SK-N-SH (cell line): ENCODE measurements at regions not wholly inside any gene's neighbourhood (a gene's known extent, or its start where the extent isn't known, plus 50 kb on each side); places are given as distances from the start of the nearest gene placed in this dataset.

Source experiments
- EP300 ChIP-seq, 2 experiments: IDR thresholded peaks; 2 replicates each; pipeline versions ENCODE4 v1.4.0 to v1.6.1; 2012; ENCODE audit warnings: borderline replicate concordance in 1 of 2, low read depth in 1 of 2, low read length in 1 of 2
- FOXJ3 ChIP-seq: sonication (generic); formaldehyde crosslinking; IDR thresholded peaks from 2 replicates; pipeline ENCODE4 v1.5.1; 2020; ENCODE audit warnings: mild to moderate bottlenecking, missing genetic modification reagents
- POLR2AphosphoS5 ChIP-seq: IDR thresholded peaks from 2 replicates; pipeline ENCODE4 v1.6.1; 2012; ENCODE audit warnings: low read depth, low read length
- SMC3 ChIP-seq: IDR thresholded peaks from 2 replicates; pipeline ENCODE4 v1.6.1; 2012; ENCODE audit warnings: low read depth, low read length, improper control_type of control experiment
- TAF1 ChIP-seq: IDR thresholded peaks from 2 replicates; pipeline ENCODE4 v1.6.1; 2012; ENCODE audit warnings: low read depth, mild to moderate bottlenecking, low read length, moderate library complexity, borderline replicate concordance
- YY1 ChIP-seq: IDR thresholded peaks from 2 replicates; pipeline ENCODE4 v1.4.0; 2012; ENCODE audit warnings: low read depth, mild to moderate bottlenecking
- TF ChIP-seq, protein P1 (sequence below): fragments of 200-600 bp; sonication (generic); IDR thresholded peaks from 2 replicates; pipeline ENCODE4 v1.6.1; 2017; ENCODE audit warnings: antibody characterized with exemption, mild to moderate bottlenecking, moderate library complexity
- TF ChIP-seq, protein P2 (sequence below): IDR thresholded peaks from 2 replicates; pipeline ENCODE4 v1.4.0; 2012; ENCODE audit warnings: low read depth, borderline replicate concordance

GRCh38 chr3:30129765-30130164 is 476.6 kb upstream of the TGFBR2 start:
- TF ChIP-seq TAF1 (no peak), SMC3 (no peak), FOXJ3 (CRISPR knock-in tag) (no peak), POLR2AphosphoS5 (no peak), EP300 (IDR thresholded peaks at IDR 0.05; ENCODE audit: borderline replicate concordance in 1 of 2, low read depth in 1 of 2, low read length in 1 of 2) (no peak), YY1 (no peak)
- TF ChIP-seq, protein P1, sequence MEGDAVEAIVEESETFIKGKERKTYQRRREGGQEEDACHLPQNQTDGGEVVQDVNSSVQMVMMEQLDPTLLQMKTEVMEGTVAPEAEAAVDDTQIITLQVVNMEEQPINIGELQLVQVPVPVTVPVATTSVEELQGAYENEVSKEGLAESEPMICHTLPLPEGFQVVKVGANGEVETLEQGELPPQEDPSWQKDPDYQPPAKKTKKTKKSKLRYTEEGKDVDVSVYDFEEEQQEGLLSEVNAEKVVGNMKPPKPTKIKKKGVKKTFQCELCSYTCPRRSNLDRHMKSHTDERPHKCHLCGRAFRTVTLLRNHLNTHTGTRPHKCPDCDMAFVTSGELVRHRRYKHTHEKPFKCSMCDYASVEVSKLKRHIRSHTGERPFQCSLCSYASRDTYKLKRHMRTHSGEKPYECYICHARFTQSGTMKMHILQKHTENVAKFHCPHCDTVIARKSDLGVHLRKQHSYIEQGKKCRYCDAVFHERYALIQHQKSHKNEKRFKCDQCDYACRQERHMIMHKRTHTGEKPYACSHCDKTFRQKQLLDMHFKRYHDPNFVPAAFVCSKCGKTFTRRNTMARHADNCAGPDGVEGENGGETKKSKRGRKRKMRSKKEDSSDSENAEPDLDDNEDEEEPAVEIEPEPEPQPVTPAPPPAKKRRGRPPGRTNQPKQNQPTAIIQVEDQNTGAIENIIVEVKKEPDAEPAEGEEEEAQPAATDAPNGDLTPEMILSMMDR: no peak
- TF ChIP-seq, protein P2, sequence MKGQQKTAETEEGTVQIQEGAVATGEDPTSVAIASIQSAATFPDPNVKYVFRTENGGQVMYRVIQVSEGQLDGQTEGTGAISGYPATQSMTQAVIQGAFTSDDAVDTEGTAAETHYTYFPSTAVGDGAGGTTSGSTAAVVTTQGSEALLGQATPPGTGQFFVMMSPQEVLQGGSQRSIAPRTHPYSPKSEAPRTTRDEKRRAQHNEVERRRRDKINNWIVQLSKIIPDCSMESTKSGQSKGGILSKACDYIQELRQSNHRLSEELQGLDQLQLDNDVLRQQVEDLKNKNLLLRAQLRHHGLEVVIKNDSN: no peak
